ENCODE measurements at regions not wholly inside any gene's neighbourhood (a gene's known extent, or its start where the extent isn't known, plus 50 kb on each side); places are given as distances from the start of the nearest gene placed in this dataset.

DNA sequence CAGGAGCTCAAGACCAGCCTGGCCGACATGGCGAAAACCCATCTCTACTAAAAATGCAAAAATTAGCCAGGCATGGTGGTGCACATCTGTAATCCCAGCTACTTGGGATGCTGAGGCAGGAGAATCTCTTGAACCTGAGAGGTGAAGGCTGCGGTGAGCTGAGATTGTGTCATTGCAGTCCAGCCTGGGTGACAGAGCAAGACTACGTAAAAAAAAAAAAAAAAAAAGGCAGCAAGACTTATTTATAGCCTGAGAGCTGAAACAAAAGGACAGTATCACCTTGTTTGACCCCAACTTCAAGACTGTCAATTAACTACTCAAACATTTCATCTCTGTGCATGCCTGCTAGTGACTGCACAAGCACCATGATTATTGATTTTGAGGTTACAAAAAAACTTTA is 478.9 kb upstream of the GBE1 start:
- no peak for DNase-seq (ENCODE audit: low read depth)
- TF ChIP-seq, protein P1, sequence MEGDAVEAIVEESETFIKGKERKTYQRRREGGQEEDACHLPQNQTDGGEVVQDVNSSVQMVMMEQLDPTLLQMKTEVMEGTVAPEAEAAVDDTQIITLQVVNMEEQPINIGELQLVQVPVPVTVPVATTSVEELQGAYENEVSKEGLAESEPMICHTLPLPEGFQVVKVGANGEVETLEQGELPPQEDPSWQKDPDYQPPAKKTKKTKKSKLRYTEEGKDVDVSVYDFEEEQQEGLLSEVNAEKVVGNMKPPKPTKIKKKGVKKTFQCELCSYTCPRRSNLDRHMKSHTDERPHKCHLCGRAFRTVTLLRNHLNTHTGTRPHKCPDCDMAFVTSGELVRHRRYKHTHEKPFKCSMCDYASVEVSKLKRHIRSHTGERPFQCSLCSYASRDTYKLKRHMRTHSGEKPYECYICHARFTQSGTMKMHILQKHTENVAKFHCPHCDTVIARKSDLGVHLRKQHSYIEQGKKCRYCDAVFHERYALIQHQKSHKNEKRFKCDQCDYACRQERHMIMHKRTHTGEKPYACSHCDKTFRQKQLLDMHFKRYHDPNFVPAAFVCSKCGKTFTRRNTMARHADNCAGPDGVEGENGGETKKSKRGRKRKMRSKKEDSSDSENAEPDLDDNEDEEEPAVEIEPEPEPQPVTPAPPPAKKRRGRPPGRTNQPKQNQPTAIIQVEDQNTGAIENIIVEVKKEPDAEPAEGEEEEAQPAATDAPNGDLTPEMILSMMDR (IDR thresholded peaks at IDR 0.05; ENCODE audit: control insufficient read depth, insufficient read depth, low read depth, low read length, missing control alignments), result no peak
- H3K4me3 ChIP-seq (ENCODE audit: control insufficient read depth, low read depth, low read length), result no peak overlapping the region

DNA sequence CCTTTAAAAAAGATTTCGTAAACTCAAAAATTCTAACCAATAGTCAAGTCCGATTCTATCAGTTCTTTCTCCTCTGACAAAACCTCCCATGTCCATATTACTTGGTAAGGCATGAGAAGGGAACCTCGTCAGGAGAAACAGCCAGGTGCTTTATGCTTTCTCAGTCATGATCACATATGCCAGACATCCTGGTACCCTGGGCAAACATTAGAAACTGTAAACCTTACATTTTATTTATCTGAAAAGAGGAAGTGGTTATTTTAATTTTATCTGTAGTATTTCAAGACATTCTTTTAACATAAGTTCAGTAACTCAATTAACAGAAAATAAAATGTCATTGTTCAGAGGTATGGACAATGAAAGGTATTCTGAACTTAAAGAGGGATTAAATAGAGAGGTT is 474.8 kb upstream of the GBE1 start:
- TF ChIP-seq, protein P1 (IDR thresholded peaks at IDR 0.05; ENCODE audit: control insufficient read depth, insufficient read depth, low read depth, low read length, missing control alignments), result no peak
- H3K4me3 ChIP-seq (ENCODE audit: control insufficient read depth, low read depth, low read length), result no peak overlapping the region
- DNase-seq (ENCODE audit: low read depth), result no peak

DNA sequence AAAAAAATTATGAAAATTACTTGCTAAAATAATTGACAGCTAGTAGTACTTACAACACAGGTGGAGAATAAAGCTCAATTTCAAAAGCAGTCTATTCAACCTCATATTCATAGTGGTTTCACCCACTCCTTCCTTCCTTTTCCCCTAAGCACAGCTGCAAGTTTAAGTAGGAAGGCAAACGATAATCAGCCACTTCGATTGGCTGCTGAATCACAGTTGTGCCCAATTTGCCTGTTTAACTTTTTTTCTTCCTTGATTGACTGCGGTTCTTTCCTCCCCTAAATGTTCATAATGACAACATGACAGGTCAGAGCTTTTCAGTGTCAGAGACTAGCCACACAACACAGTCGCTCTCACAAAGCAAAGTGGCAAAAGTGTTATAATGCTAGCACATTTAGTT is 468.0 kb upstream of the GBE1 start:
- H3K4me3 ChIP-seq (ENCODE audit: control insufficient read depth, low read depth, low read length), result no peak overlapping the region
- DNase-seq (ENCODE audit: low read depth), result no peak
- TF ChIP-seq, protein P1 (IDR thresholded peaks at IDR 0.05; ENCODE audit: control insufficient read depth, insufficient read depth, low read depth, low read length, missing control alignments), result no peak

DNA sequence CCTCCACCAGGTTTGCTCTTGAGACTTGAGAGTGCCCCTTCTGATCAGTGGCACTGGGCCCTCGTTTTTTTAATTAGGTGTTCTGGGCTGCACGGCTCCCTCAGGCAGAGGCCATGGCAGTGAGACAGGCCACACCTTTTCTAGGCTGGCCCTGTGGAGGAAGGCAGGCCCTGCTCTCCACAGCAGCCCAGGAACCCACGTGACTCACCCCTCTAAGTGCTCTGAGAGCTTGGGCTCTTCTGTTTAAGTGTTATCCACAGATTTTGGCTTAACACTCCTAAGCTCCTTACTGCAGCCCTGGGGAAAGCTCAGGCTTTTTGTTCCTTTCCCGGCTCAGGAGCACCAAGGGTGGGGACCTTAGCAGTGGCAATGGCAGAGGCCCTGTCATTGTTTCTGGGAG is 463.2 kb upstream of the GBE1 start:
- no peak overlapping the region for H3K4me3 ChIP-seq (ENCODE audit: control insufficient read depth, low read depth, low read length)
- DNase-seq (ENCODE audit: low read depth), result no peak
- TF ChIP-seq, protein P1 (IDR thresholded peaks at IDR 0.05; ENCODE audit: control insufficient read depth, insufficient read depth, low read depth, low read length, missing control alignments), result no peak

DNA sequence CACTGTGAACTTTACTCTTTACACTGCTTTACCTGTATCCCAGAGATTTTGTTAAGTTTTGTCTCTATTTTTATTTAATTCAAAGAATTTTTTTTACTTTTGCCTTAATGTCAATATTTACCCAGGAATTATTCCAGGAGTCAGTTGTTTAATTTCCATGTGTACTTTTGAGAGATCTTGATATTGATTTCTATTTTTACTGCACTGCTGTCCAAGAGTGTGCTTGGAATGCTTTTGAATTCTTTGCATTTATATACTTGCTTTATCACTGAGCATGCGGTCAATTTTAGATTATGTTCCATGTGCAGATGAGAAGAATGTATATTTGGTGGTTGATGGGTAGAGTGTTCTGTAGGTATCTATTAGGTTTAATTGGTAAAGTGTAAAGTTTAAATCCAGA is 461.0 kb upstream of the GBE1 start:
- no peak for DNase-seq (ENCODE audit: low read depth)
- H3K4me3 ChIP-seq (ENCODE audit: control insufficient read depth, low read depth, low read length), result no peak overlapping the region
- TF ChIP-seq, protein P1 (IDR thresholded peaks at IDR 0.05; ENCODE audit: control insufficient read depth, insufficient read depth, low read depth, low read length, missing control alignments), result no peak

DNA sequence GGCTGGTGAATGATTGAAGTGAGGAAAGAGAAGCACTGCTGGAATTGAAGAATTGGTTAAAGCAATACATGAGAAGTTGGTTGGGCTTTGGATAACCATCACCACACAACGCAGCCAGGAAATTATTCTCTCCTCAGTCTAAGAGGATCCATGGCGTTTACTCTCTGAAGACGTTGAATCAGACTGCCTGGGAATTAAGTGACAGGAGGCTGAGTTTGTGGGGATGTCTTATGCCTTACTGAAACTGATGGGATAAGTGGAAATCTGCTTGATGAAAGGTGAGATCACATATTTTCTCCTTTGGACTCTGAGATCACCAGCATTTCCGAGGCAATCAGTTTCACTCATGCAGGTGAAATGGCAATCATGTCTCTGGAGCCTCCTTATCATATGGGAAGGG is 456.1 kb upstream of the GBE1 start:
- TF ChIP-seq, protein P1 (IDR thresholded peaks at IDR 0.05; ENCODE audit: control insufficient read depth, insufficient read depth, low read depth, low read length, missing control alignments), result no peak
- no peak for DNase-seq (ENCODE audit: low read depth)

More for the DNA sequence above, 456.1 kb upstream of the GBE1 start:
- no peak overlapping the region for H3K4me3 ChIP-seq (ENCODE audit: control insufficient read depth, low read depth, low read length)
